ENCODE measurements at regions not wholly inside any gene's neighbourhood (a gene's known extent, or its start where the extent isn't known, plus 50 kb on each side); places are given as distances from the start of the nearest gene placed in this dataset.

DNA sequence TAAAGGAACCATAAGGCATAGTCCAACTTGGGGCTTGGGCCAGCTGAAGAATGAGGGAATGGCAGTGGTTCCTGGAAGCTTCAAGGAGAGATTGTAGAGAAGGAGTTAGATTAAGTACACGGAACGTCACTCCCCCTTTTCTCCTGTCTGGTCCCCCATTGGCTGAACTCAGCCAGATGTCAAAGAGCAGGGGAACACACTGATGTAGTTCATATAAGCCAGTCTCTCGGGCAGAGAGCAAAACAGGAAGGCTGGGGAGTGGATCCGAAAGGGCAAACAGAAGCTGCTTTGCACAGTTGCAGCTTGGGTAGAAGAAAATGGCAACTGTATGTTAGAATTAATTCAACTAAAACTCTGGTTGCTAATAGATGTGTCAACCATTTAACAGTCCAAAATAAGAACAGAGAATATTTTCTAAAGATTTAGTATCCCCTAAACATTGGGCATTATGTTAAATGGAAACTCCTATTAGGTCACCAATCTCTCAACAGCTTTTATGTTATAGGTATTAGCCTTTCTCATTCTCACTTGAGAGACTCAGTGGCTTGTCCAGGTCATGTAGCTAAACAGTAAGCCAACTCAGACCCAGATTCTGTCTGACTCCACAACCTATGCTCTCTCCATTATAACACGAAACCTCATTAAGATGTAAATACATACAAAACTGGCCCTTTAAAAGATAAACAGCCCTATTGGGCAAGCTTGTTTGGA is 600.7 kb upstream of the USP24 start:
- Histone ChIP-seq H3K4me3 (replicated peaks; ENCODE audit: low read depth, low read length) (no peak overlapping the region), H3K27me3 (replicated peaks; ENCODE audit: control insufficient read depth, insufficient read depth, low read length) (no peaks in the 10 kb centered on the region), H3K36me3 (ENCODE audit: control insufficient read depth, insufficient read depth, low read length) (no peaks in the 10 kb centered on the region)
- DNase-seq (ENCODE audit: extremely low read depth, insufficient read length): no peak
- TF ChIP-seq, protein P1, sequence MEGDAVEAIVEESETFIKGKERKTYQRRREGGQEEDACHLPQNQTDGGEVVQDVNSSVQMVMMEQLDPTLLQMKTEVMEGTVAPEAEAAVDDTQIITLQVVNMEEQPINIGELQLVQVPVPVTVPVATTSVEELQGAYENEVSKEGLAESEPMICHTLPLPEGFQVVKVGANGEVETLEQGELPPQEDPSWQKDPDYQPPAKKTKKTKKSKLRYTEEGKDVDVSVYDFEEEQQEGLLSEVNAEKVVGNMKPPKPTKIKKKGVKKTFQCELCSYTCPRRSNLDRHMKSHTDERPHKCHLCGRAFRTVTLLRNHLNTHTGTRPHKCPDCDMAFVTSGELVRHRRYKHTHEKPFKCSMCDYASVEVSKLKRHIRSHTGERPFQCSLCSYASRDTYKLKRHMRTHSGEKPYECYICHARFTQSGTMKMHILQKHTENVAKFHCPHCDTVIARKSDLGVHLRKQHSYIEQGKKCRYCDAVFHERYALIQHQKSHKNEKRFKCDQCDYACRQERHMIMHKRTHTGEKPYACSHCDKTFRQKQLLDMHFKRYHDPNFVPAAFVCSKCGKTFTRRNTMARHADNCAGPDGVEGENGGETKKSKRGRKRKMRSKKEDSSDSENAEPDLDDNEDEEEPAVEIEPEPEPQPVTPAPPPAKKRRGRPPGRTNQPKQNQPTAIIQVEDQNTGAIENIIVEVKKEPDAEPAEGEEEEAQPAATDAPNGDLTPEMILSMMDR (IDR thresholded peaks at IDR 0.05; ENCODE audit: insufficient read depth, low read length, poor library complexity, severe bottlenecking): no peak

DNA sequence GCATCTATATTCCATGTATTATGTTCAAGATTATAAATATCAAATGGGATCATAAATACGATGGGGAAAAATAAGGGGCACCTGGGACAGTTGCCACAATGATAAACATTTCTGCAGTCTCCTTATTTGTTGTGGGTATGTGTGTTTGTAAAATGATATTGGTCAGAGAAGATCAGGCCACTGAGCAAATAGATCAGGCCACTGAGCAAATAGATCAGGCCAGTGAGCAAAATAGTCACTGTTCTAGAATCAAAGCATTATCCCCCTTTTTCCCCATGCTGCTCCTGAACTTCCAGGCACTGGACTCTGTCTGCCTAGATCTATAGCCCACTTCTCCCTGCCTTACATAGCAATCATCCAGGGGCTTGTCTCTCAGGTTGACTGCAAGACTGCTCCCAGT is 599.8 kb upstream of the USP24 start:
- DNase-seq (ENCODE audit: extremely low read depth, insufficient read length): no peak
- TF ChIP-seq, protein P1 (IDR thresholded peaks at IDR 0.05; ENCODE audit: insufficient read depth, low read length, poor library complexity, severe bottlenecking): no peak
- Histone ChIP-seq H3K36me3 (ENCODE audit: control insufficient read depth, insufficient read depth, low read length) (no peaks in the 10 kb centered on the region), H3K4me3 (replicated peaks; ENCODE audit: low read depth, low read length) (no peak overlapping the region), H3K27me3 (replicated peaks; ENCODE audit: control insufficient read depth, insufficient read depth, low read length) (no peaks in the 10 kb centered on the region)

DNA sequence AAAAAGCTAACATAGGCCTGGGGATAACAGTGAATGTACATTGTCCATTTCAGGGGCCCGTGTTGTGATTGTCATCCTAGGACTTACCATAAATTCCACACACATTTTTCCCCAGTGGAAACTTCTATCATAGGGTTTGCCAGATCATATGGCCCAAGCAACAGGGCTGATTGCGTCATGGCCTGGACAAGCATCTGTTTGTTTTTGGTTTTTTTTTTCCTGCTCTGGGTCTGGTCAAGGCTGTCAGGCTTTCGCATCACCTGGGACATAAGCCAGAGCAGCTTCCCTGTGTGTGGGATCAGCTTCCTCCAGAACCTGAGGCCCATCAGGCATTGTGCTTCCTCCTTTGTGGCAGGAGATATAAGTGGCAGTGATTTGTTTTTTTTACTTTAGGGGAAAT is 598.5 kb upstream of the USP24 start:
- no peak for DNase-seq (ENCODE audit: extremely low read depth, insufficient read length)
- TF ChIP-seq, protein P1 (IDR thresholded peaks at IDR 0.05; ENCODE audit: insufficient read depth, low read length, poor library complexity, severe bottlenecking): no peak
- no peak overlapping the region for H3K4me3 ChIP-seq (replicated peaks; ENCODE audit: low read depth, low read length)
- no peaks in the 10 kb centered on the region for H3K27me3 ChIP-seq (replicated peaks; ENCODE audit: control insufficient read depth, insufficient read depth, low read length)
- no peaks in the 10 kb centered on the region for H3K36me3 ChIP-seq (ENCODE audit: control insufficient read depth, insufficient read depth, low read length)

DNA sequence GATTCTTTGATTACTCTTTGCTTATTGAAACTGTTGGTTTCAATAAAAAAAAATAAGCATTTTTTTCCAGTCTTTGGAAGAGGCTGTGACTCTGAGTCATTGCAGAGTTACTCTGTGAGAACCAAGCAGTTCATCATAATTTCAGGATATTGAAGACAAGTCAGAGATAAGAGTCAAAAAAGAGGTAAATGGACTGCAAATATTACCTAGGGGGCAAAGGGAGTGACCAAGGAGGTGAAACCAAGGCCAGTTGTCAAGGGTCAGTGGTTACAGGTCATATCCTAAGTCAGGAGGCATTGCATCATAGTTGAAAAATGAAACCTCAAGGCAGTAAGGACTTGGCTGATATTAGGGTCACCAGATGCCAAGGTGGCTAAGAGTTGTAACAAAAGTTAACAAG is 597.1 kb upstream of the USP24 start:
- Histone ChIP-seq H3K4me3 (replicated peaks; ENCODE audit: low read depth, low read length) (no peak overlapping the region), H3K36me3 (ENCODE audit: control insufficient read depth, insufficient read depth, low read length) (no peaks in the 10 kb centered on the region), H3K27me3 (replicated peaks; ENCODE audit: control insufficient read depth, insufficient read depth, low read length) (no peaks in the 10 kb centered on the region)
- TF ChIP-seq, protein P1 (IDR thresholded peaks at IDR 0.05; ENCODE audit: insufficient read depth, low read length, poor library complexity, severe bottlenecking): no peak
- no peak for DNase-seq (ENCODE audit: extremely low read depth, insufficient read length)

DNA sequence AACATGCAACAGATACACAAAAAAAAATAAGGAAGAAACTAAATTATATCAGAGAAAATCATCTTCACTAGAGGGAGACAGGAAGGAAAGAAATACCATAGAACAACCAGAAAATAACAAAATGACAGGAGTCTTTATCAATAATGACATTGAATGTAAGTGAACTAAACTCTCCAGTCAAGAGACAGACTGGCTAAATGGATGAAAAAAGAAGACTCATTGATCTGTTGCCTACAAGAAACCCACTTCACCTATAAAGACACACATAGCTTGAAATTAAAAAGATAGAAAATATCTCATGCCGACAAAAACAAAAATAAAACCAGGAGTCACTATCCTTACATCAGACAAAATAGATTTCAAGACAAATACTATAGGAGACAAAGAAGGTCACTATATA is 593.1 kb upstream of the USP24 start:
- no peak for DNase-seq (ENCODE audit: extremely low read depth, insufficient read length)
- H3K27me3 ChIP-seq (replicated peaks; ENCODE audit: control insufficient read depth, insufficient read depth, low read length): no peaks in the 10 kb centered on the region
- H3K36me3 ChIP-seq (ENCODE audit: control insufficient read depth, insufficient read depth, low read length): no peaks in the 10 kb centered on the region
- no peak overlapping the region for H3K4me3 ChIP-seq (replicated peaks; ENCODE audit: low read depth, low read length)
- TF ChIP-seq, protein P1 (IDR thresholded peaks at IDR 0.05; ENCODE audit: insufficient read depth, low read length, poor library complexity, severe bottlenecking): no peak

DNA sequence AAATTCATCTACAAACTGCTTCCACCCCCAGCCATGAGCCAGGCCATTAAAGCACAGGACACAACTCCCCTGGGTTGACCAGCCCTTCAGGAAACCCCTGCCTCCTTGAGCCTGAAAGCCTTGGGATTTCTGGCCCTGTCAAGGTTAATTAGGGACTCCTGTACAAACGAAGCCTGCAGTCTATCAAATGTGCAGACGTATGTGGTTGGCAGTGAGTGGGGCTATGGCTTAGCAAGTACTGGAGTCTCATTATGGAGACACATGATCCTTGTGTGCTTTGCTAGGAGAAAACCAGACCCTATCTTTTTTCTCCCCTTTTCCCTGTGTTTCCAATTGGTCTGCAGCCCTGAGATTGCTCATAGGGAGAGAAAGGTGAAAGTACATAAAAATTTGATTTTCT is 588.3 kb upstream of the USP24 start:
- no peaks in the 10 kb centered on the region for H3K27me3 ChIP-seq (replicated peaks; ENCODE audit: control insufficient read depth, insufficient read depth, low read length)
- H3K36me3 ChIP-seq (ENCODE audit: control insufficient read depth, insufficient read depth, low read length): no peaks in the 10 kb centered on the region
- DNase-seq (ENCODE audit: extremely low read depth, insufficient read length): no peak
- H3K4me3 ChIP-seq (replicated peaks; ENCODE audit: low read depth, low read length): no peak overlapping the region
- TF ChIP-seq, protein P1 (IDR thresholded peaks at IDR 0.05; ENCODE audit: insufficient read depth, low read length, poor library complexity, severe bottlenecking): no peak

Measured in GM06990 (cell line).